Activated CD4-positive, alpha-beta T cell treated with anti-CD3 and anti-CD28 coated beads, Interleukin-2, amount 50 U/mL, for 24 hours (primary cell): ENCODE measurements at regions not wholly inside any gene's neighbourhood (a gene's known extent, or its start where the extent isn't known, plus 50 kb on each side); places are given as distances from the start of the nearest gene placed in this dataset.

ENCODE experiments used
- DNase-seq, 2 donors: peaks; one replicate each; pipeline ENCODE4 v3.0.0-alpha.2; 2020; ENCODE audit warnings: low read depth in 1 of 2, low spot score in 1 of 2

- DNase-seq, result no peak
Observed at GRCh38 chr1:22262583-22262982, 119.7 kb upstream of the WNT4 start.

- DNase-seq, result no peak
Observed at GRCh38 chr1:22263359-22263758, 120.5 kb upstream of the WNT4 start.

- no peak for DNase-seq
Observed at GRCh38 chr1:22264464-22265341, 121.8 kb upstream of the WNT4 start.

GRCh38 chr1:22266141-22266540, 123.2 kb upstream of the WNT4 start:
- no peak for DNase-seq

- no peak for DNase-seq
Observed at GRCh38 chr1:22267413-22268175, 124.7 kb upstream of the WNT4 start.

- no peak for DNase-seq
Observed at GRCh38 chr1:22268327-22268726, 125.4 kb upstream of the WNT4 start.

GRCh38 chr1:22271847-22272801, 129.2 kb upstream of the WNT4 start:
- no peak for DNase-seq

- no peak for DNase-seq
Observed at GRCh38 chr1:22273686-22274681, 131.1 kb upstream of the WNT4 start.

GRCh38 chr1:22275167-22275566, 132.3 kb upstream of the WNT4 start:
- no peak for DNase-seq

GRCh38 chr1:22275626-22276395, 132.9 kb upstream of the WNT4 start:
- DNase-seq, result peak; percentile 11 to 13

GRCh38 chr1:22276396-22276748, 133.5 kb upstream of the WNT4 start:
- DNase-seq, result no peak

- no peak for DNase-seq
Observed at GRCh38 chr1:22277662-22278061, 134.8 kb upstream of the WNT4 start.

- no peak for DNase-seq
Observed at GRCh38 chr1:22279735-22280134, 136.8 kb upstream of the WNT4 start.

- no peak for DNase-seq
Observed at GRCh38 chr1:22280526-22280925, 137.6 kb upstream of the WNT4 start.

GRCh38 chr1:22281521-22282363, 138.8 kb upstream of the WNT4 start:
- no peak for DNase-seq

- DNase-seq, result no peak
Observed at GRCh38 chr1:22282364-22282995, 139.6 kb upstream of the WNT4 start.

- DNase-seq, result no peak
Observed at GRCh38 chr1:22283596-22283995, 140.7 kb upstream of the WNT4 start.

- no peak for DNase-seq
Observed at GRCh38 chr1:22284236-22284635, 141.3 kb upstream of the WNT4 start.
